ENCODE measurements at regions not wholly inside any gene's neighbourhood (a gene's known extent, or its start where the extent isn't known, plus 50 kb on each side); places are given as distances from the start of the nearest gene placed in this dataset.

DNA sequence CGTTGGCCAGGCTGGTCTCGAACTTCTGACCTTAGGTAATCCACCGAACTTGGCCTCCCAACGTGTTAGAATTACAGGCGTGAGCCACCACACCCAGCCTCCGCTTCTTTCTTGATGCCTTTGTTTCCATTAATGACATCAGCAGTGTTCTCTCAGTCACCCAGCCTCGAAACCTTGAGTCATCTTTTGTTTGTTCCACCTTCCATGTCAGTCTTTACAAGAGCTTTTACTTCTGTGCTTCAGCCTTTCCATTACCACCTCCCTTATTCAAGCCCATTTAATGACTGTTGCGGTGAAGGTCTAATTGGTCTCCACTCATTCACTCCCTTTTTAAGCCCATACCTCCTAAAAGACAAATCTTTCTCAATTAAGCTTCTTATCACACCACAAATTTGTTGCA is 146.6 kb upstream of the ADGRL2 start:
- TF ChIP-seq EP300 (IDR thresholded peaks at IDR 0.05) (no peak), POLR2AphosphoS5 (IDR thresholded peaks at IDR 0.05) (no peak), POLR2A (IDR thresholded peaks at IDR 0.05; ENCODE audit: low read depth) (no peak)
- TF ChIP-seq, protein P1, sequence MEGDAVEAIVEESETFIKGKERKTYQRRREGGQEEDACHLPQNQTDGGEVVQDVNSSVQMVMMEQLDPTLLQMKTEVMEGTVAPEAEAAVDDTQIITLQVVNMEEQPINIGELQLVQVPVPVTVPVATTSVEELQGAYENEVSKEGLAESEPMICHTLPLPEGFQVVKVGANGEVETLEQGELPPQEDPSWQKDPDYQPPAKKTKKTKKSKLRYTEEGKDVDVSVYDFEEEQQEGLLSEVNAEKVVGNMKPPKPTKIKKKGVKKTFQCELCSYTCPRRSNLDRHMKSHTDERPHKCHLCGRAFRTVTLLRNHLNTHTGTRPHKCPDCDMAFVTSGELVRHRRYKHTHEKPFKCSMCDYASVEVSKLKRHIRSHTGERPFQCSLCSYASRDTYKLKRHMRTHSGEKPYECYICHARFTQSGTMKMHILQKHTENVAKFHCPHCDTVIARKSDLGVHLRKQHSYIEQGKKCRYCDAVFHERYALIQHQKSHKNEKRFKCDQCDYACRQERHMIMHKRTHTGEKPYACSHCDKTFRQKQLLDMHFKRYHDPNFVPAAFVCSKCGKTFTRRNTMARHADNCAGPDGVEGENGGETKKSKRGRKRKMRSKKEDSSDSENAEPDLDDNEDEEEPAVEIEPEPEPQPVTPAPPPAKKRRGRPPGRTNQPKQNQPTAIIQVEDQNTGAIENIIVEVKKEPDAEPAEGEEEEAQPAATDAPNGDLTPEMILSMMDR (IDR thresholded peaks at IDR 0.05): no peak
